GM12891 (cell line): ENCODE measurements at regions not wholly inside any gene's neighbourhood (a gene's known extent, or its start where the extent isn't known, plus 50 kb on each side); places are given as distances from the start of the nearest gene placed in this dataset.
"Not testable (repeated sequence)": the region's sequence is repeated elsewhere in the genome, so short reads cannot be mapped to it uniquely, and the experiment has no call there.

Source experiments
- PAX5 ChIP-seq: IDR thresholded peaks from 2 replicates; pipeline ENCODE4 v1.6.1; 2011; ENCODE audit warnings: low read length, moderate library complexity, mild to moderate bottlenecking; ENCODE audit not compliant: insufficient read depth, severe bottlenecking
- POLR2A ChIP-seq: IDR thresholded peaks from 2 replicates; pipeline ENCODE4 v1.6.1; 2011; ENCODE audit warnings: low read depth, low read length, control low read depth
- POLR2AphosphoS5 ChIP-seq: IDR thresholded peaks from 2 replicates; pipeline ENCODE4 v1.6.1; 2011; ENCODE audit warnings: low read depth, low read length, control low read depth
- SPI1 ChIP-seq: IDR thresholded peaks from 2 replicates; pipeline ENCODE4 v1.6.1; 2011; ENCODE audit warnings: low read depth, low read length, control low read depth
- TAF1 ChIP-seq: IDR thresholded peaks from 2 replicates; pipeline ENCODE4 v1.6.1; 2011; ENCODE audit warnings: low read depth, low read length, control low read depth

GRCh38 chr16:21346756-21347491 lies 68.8 kb upstream of the CRYM start:
- not testable (repeated sequence) for TF ChIP-seq POLR2A, POLR2AphosphoS5, TAF1, PAX5, SPI1
